DMS53 (cell line): ENCODE measurements at regions not wholly inside any gene's neighbourhood (a gene's known extent, or its start where the extent isn't known, plus 50 kb on each side); places are given as distances from the start of the nearest gene placed in this dataset.

Experiments
- DNase-seq: peaks from one replicate; lab custom pipeline; 2025; lab: John Stamatoyannopoulos, UW

DNA sequence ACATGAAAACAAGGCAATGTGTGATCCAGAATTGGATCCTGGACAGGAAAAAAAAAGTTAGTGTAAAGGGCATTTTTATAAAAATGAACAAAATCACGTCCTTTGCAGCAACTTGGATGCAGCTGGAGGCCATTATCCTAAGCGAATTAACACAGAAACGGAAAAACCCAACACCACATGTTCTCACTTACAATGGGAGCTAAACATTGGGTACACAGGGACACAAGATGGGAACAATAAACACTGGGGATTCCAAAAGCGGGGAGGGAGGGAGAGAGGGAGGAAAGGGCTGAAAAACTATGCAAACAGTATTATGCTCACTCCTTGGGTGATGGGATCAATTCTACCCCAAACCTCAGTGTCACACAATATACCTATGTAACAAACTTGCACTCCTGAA lies 91.4 kb upstream of the BTBD3 start:
- DNase-seq, result no peak

DNA sequence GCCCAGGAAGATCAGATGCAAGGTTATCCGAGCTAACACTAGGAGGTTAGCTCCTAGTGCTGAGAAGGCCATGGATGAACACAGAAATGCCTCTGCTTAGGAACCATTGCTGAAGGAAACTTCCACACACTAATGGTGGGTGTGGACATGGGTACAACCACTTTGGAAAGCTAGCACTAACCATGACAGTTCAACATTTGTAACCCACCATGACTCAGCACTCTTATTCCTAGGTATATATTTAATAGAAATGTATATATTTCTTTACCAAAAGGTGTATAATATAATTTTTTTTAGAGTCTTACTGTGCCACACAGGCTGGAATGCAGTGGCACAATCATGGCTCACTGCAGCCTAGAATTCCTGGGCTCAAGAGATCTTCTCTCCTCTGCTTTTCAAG lies 85.3 kb upstream of the BTBD3 start:
- DNase-seq, result no peak

DNA sequence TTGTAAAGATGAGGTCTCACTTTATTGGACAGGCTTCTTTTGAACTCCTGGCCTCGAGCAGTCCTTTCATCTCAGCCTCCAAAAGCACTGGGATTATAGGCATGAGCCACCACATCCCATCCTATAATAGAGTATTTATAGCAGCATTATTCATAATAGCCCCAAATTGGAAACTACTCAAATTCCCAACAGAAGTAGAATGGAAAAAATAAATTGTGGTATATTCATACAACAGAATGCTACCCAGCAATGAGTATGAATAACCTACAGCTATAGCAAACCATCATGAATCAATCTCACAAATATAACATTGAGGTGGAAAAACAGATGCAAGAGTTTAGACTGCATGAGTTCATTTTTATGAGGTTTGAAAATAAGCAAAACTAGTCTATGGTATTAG lies 84.8 kb upstream of the BTBD3 start:
- no peak for DNase-seq

DNA sequence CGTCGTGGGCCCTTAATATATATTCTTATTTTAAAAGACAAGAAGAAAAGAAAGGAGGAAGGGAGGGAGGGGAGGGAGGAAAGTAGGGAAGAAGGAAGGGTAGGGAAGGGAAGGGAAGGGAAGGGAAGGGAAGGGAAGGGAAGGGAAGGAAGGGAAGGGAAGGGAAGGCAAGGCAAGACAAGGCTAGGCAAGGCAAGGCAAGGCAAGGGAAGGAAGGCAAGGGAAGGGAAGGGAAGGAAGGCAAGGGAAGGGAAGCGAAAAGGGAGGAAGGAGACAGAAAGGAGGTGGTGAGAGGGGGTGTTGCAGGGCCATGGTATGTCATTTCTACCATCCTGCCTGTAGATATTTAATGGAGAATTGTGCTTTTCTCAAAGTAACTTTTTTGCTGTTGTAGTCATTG lies 83.9 kb upstream of the BTBD3 start:
- DNase-seq, result no peak

DNA sequence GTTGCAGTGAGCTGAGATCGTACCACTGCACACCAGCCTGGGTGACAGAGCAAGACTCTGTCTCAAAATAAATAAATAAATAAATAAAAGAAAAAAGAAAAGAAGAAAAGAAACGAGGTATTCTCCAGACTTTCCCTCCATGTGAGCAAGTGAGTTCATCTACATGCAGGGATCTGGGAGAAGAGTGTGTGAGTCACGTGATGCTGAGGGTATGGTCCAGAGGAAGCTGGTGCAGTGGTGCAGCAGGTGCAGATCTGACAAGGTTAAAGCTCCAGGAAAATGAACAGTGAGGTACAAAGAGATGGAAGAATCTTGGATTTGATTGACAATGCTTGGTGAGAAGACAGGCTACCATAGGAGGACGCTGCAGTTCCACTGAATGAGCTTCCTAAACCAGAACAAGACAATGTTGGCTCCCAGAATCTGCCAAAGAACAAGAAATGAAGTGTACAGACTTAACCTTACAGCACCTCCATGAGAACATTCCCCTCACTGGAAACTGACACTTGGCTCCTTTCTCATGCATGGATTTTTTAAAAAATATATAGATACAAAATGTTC lies 79.5 kb upstream of the BTBD3 start:
- peak; percentile 31 for DNase-seq

DNA sequence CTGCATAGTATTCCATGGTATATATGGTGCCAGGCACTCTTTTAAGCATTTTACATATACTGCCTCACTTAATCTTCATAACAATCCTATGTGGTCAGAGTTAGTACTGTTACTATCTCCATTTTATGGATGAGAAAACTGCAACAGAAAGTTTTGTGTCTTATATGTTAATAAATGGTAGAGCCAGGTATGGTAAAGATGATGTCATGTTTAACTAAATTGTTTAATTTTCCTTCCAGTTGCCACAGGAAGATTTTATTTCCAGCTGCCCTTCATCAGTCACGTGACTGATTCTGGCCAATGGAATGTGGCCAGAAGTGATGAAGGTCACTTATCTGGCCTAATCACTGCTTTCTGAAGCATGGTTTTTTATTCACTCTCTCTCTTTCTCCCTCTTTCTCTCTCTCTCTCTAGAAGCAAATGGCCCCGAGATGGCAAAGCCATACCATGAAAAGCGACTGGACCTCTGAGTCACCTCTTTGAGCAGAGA lies 75.7 kb upstream of the BTBD3 start:
- DNase-seq, result no peak

DNA sequence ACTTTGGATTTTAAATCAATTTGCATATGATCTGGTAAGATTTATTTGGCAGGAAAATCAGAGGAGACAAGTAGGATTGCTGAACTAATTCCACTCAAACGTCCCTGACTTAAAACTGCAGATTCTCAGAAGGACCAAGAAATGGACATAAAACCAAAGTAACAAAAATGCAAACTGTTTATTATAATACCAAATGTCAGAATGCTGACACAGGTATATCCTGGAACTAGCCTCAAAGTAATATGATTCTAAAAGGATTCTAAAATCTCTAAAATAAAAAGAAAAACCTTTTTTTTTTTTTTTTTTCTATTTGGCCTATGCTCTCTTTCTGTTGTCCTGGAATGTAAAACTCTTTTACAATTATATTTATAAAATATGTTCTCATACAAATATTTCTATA lies 74.4 kb upstream of the BTBD3 start:
- no peak for DNase-seq

DNA sequence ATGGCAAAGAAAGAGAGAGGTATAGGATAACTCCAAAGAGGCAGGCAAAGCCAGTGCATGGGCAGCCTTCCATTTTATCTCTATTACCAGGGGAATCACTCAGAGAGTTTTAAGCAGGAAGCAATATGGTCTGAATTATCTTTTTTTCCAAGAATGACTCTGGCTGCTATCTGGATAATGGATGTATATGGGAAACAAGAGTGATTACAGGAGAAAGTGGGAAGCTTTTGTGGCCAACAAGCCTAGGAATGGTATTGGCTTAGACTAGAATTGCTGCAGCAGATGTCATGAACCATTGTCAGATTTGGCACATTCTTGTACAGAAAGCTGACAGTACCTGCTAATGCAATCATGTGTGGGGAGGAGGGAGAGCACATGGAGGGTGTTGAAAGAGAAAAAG lies 73.0 kb upstream of the BTBD3 start:
- no peak for DNase-seq

DNA sequence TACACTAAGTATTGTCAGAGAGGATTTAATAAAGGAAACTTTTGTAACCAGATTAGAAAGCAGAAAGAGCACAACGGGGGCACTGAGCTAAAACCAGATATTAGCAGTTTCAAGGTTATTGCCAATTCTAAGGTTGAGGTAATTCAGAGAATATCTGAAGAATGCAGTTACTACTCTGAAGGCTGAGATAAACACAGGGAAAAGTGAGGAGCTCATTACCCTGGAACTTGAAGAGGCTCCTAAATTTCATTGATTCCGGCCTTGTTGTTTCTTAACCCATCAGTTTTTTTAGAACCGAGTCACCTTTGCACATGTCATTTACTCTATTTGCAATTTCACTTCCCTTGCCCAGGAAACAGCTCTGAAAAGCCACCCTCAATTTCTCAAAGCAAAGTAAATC lies 72.4 kb upstream of the BTBD3 start:
- no peak for DNase-seq

DNA sequence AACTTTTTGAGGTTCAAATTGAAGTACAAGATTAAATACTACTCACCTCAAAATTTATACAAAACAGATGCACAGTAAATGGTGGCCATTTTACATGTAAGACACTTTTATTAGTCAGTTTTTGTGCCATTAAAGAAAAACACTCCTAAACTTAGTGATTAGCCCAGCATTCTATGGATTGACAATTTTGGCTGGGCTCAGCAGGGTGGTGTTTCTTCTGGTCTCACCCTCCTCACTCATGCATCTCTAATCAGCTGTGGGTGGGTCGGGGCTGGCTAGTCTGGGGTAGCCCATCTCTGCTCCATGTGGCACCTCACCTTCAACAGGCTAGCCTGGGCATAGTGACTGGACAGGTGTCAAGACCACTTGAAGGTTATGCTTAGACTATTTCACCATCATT lies 71.6 kb upstream of the BTBD3 start:
- no peak for DNase-seq

DNA sequence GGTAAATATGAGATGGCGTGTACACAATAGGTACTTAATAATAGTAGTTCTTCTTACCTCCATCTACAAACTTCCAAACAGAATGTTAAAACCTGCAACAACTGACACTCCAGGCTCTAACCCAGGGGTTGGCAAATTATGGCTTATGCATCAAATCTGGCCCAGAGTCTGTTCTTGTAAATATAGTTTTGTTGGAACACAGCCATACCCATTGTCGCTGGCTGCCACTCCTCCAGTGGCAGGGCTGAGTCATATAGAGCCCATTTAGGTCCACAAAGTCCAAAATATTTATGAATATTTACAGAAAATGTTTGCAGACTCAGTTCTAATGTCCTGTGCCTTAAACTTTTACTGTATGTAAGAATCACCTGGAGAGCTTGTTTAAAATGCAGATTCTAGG lies 69.9 kb upstream of the BTBD3 start:
- no peak for DNase-seq

DNA sequence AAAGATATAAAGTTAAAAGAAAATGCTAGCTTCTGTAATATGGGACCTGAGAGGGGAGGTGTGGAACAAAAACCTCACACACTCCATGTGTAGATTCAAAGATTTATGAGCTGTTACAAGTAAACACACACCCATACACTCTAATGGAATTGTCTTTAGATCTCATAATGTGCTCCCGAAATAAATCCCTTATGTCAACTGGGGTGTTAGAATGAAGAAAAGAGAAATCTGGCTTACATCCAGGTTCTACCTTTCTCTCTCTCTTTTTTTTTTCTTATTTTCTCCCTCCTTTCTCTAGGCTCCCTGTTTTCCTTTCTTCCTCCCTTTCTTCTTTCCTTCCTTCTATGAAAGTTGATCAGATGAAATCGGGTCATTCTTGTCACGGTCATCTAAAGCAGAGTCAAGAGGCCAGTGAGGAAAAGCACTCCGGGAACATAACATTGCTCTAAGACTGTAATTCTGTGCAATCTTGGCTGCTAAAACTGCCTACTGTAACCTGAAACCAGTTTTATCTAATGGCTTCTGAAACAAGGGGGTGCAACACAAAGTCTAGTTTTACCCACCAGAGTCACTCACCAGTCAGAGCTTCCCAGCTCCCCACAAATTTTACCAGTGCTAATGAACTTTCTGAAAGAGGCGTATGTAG lies 68.3 kb upstream of the BTBD3 start:
- no peak for DNase-seq

DNA sequence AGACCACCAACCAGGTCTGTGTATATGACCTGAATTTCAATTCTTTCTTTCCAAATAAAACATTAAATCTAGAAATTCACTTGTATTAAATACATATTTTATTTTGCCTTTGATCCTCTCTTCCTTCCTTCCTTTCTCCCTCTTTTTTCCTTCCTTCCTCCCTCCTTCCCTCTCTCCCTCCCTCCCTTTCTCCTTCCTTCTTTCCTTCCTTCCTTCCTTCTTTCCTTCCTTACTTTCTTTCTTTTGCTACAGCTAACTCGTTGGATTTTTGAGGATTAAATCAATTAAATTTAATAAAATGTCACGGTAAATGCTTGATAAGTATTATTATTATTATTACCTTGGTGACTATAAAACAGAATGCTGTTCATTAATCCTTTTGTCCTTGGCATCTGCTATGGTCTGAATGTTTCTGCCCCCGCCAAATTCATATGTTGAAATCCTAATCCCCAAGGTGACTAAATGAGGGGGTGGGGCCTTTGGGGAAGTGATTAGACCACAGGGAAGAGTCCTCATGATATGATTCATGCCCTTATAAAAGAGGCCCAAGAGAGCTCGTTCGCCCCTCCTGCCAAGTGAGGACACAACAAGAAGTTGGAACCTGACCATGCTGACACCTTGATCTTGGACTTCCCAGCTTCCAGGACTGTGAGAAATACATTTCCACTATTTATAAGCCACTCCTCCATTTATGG lies 67.6 kb upstream of the BTBD3 start:
- no peak for DNase-seq

DNA sequence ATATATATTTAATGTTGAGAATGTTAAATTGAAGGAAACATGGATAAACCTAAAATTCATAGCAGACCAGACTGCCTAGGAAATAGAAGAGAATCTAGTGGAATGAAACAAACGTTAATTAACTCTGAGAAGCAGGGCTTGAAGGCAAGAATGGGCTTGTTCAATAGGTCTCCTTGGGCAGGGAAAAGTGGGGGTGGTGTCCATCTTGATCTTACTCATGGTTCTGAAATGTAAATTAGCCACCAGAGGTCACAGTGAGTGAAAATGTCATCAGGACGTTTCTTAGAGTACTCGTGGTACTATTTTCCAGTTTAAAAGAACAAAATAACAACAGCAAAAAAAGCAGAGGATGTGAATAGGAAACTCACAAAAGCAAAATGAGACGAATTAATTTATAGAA lies 66.8 kb upstream of the BTBD3 start:
- no peak for DNase-seq

DNA sequence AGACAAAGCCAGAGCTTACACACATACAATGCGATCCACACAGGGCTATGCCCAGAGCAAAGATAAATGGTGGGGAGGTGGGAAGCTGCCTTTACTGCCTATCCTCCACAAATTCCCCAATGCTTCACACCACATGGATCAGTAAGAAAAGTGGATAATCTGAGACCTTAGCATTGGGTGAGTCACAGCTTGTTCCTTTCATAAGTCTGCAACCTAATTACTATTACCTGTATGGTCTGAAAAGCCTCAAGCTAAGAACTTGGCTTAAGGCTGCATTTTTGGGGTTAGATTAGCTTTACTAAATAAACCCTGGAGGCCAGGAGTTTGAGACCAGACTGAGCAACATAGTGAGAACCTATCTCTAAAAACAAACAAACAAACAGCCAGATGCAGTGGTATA lies 66.0 kb upstream of the BTBD3 start:
- DNase-seq, result no peak

DNA sequence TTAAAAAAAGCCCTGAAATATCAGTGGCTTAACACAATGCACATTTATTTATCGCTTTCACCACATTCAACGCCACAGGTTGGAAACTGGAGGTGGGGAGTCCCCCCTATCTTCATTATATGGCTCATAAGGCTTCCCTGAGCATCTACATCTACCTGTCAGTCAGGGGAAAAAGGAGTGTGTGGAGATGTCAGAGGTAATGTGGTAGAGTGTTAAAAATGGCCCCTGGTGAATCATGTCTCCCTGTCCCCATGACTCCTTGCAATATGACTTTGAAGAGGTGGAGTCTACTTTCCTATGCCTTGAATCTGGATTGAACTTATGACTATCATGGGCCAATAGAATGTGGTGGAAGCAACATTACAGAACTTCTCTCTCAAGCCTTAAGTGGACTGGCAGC lies 65.5 kb upstream of the BTBD3 start:
- no peak for DNase-seq

DNA sequence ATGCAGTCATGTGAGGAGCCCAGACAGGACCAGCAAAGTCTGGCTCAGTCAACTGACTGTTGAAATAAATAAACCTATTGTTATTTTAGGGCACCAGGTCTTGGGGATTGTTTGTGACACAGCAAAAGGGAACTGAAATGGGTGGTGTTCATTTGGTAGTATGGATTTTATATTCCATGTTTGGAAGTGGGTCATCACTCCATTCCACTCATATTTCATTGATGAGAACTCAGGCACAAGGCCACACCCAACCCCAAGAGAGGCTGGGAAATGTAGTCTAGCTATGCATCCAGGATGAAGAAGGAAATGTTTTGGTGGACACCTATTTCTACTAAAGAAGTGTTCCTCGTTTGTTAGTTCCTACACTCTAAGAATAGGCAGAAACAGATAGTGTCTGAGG lies 64.9 kb upstream of the BTBD3 start:
- DNase-seq, result no peak

DNA sequence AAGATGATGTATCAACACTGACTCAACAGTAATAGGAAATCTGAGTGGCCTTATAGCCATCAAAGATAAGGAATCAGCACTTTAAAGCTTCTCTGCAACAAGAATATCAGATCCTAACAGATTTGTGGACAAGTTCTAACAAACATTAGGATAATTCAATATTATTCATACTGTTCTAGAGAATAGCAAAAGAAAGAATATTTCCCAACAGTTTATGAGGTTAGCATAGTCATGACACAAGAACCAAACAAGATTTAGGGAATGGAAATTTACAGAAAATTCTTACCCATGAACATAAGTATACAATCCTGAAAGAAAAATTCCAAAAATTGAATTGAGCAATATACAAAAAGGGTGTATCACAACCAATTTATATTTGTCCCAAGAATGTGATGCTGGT lies 64.3 kb upstream of the BTBD3 start:
- DNase-seq, result no peak

DNA sequence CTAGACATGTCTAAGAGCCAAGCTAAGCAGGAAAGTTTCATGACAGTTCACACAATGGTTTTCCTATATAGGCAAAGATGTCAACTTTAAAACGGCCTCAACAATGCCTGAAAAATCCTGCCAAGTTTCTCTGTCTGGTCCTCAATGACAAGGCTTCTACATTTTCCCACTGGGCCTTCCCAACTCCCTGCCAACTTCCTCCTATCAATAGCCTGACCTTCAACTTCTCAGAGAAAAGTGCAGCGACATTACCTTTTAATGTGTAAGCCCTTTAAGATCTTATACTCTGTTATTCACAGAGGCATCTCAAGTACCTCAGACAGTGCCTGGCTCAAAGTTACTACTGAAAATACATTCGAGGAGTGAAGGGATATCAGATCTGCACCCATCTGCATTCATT lies 56.2 kb upstream of the BTBD3 start:
- no peak for DNase-seq

DNA sequence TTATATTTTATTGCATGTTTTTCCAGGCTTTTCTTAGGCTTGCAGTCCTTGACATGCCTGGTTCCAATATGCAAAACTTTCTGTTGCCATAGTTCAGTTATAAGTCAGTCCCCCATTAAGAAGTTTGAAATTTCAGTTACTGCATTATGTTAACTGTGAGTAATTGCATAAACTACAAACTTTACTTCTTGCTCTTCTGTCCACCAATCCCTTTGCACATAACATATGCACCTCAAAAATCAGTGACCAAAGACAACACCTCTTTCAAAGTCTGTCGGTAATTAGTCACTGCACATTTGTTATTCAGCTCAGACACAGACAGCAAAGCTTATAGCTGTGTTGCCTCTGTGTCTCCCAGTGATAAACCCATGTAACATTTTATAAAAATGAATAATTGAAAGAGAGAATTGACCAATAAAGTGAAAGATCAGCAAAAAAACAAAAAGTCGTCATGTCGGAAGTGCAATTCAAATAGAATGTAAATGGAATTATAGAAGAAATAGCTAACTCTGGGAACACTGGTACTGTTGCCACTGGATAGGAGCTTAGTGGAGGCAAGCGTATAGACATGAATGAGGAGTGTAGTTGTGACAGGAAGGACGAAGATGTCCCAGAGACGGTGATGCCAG lies 50.3 kb upstream of the BTBD3 start:
- no peak for DNase-seq
